ENCODE measurements at regions not wholly inside any gene's neighbourhood (a gene's known extent, or its start where the extent isn't known, plus 50 kb on each side); places are given as distances from the start of the nearest gene placed in this dataset.
A peak's percentile ranks its signal among the peaks of the same experiment; 100 is the strongest.

- H3K9me3 ChIP-seq (replicated peaks; ENCODE audit: control insufficient read depth, insufficient read depth, low read depth, low read length) = no peaks in the 10 kb centered on the region
- H3K27ac ChIP-seq (ENCODE audit: extremely low read depth, low read depth, low read length) = no peak overlapping the region
- ATAC-seq = no peak
- POLR2A ChIA-PET = interaction anchor here (0.7 kb wide), 1 partner anchor 457 kb away, joined by 3 read pairs; no protein-coding TSS in a partner anchor
- no peak overlapping the region for H3K4me2 ChIP-seq (ENCODE audit: insufficient read depth, low read length)
- H3K27me3 ChIP-seq (ENCODE audit: control insufficient read depth in 2 of 2, insufficient read depth in 2 of 2, low read length in 2 of 2) = no peaks in the 10 kb centered on the region; a peak in 2 of 5 replicates
- intact Hi-C loops (cut with micrococcal nuclease) (no loop called here), in situ Hi-C loops (cut with MboI) (no loop called here)
- no peak overlapping the region for H3K4me3 ChIP-seq
- no peaks in the 10 kb centered on the region for H3K9me1 ChIP-seq (ENCODE audit: control insufficient read depth, insufficient read depth, low read length)
- H3K36me3 ChIP-seq (ENCODE audit: control insufficient read depth, insufficient read depth, low read length) = no peaks in the 10 kb centered on the region
- FAIRE-seq = no peak
- H3K4me1 ChIP-seq (replicated peaks in 1 of 2; ENCODE audit: control insufficient read depth in 2 of 2, insufficient read depth in 2 of 2, low read length in 2 of 2) = no peaks in the 10 kb centered on the region
- H4K20me1 ChIP-seq (replicated peaks; ENCODE audit: control insufficient read depth, insufficient read depth, low read length) = no peaks in the 10 kb centered on the region; the same call in 1 of the 2 replicates
- TF ChIP-seq RBM25 (IDR thresholded peaks at IDR 0.05; ENCODE audit: low read depth, low read length, severe bottlenecking) = peak; percentile 61
- TF ChIP-seq BRCA1 (IDR thresholded peaks at IDR 0.05) = no peak
- no peak for TF ChIP-seq BRCA1 (CRISPR knock-in tag; IDR thresholded peaks at IDR 0.05)
- no peak overlapping the region for H2AFZ ChIP-seq (ENCODE audit: low read depth, low read length)
- no TSS peak for BruUV-seq (replicated peaks)
- 2% methylated on average over 9 of the region's 9 CpGs for WGBS (ENCODE audit: insufficient coverage, low coverage, missing lambda C conversion rate)
- CTCF ChIA-PET (ENCODE audit: low intra/inter-chr PET ratio) = no interaction called here
- no peaks in the 10 kb centered on the region for H3K79me2 ChIP-seq (ENCODE audit: control insufficient read depth, insufficient read depth, low read length)
- DNase-seq (ENCODE audit: extremely low read depth in 1 of 4, low spot score in 3 of 4) = no peak
- no peak overlapping the region for H3K9ac ChIP-seq (ENCODE audit: insufficient read depth in 1 of 2, low read depth in 2 of 2, low read length in 2 of 2)
Measured at GRCh38 chr16:9412031-9412914, 320.8 kb downstream of the HAPSTR1 start.

- H4K20me1 ChIP-seq (replicated peaks; ENCODE audit: control insufficient read depth, insufficient read depth, low read length) = no peaks in the 10 kb centered on the region; the same call in 1 of the 2 replicates
- CTCF ChIA-PET (ENCODE audit: low intra/inter-chr PET ratio) = no interaction called here
Measured at GRCh38 chr16:9412915-9413264, 321.4 kb downstream of the HAPSTR1 start.

More at GRCh38 chr16:9412915-9413264, 321.4 kb downstream of the HAPSTR1 start:
- Histone ChIP-seq H3K4me2 (ENCODE audit: insufficient read depth, low read length) (no peak overlapping the region), H3K4me3 (no peak overlapping the region), H3K79me2 (ENCODE audit: control insufficient read depth, insufficient read depth, low read length) (no peaks in the 10 kb centered on the region), H3K27me3 (ENCODE audit: control insufficient read depth in 2 of 2, insufficient read depth in 2 of 2, low read length in 2 of 2) (no peaks in the 10 kb centered on the region; a peak in 2 of 5 replicates), H3K9ac (ENCODE audit: insufficient read depth in 1 of 2, low read depth in 2 of 2, low read length in 2 of 2) (no peak overlapping the region), H2AFZ (ENCODE audit: low read depth, low read length) (no peak overlapping the region), H3K36me3 (ENCODE audit: control insufficient read depth, insufficient read depth, low read length) (no peaks in the 10 kb centered on the region), H3K9me3 (replicated peaks; ENCODE audit: control insufficient read depth, insufficient read depth, low read depth, low read length) (no peaks in the 10 kb centered on the region), H3K27ac (ENCODE audit: extremely low read depth, low read depth, low read length) (no peak overlapping the region), H3K4me1 (replicated peaks in 1 of 2; ENCODE audit: control insufficient read depth in 2 of 2, insufficient read depth in 2 of 2, low read length in 2 of 2) (no peaks in the 10 kb centered on the region), H3K9me1 (ENCODE audit: control insufficient read depth, insufficient read depth, low read length) (no peaks in the 10 kb centered on the region)
- POLR2A ChIA-PET = interaction anchor here (0.7 kb wide), 2 partner anchors 13 to 456 kb away, joined by 3 read pairs; no protein-coding TSS in a partner anchor
- WGBS (ENCODE audit: insufficient coverage, low coverage, missing lambda C conversion rate) = 2% methylated on average over 5 of the region's 5 CpGs
- no peak for DNase-seq (ENCODE audit: extremely low read depth in 1 of 4, low spot score in 3 of 4)
- no TSS peak for BruUV-seq (replicated peaks)
- in situ Hi-C loops (cut with MboI) = no loop called here
- intact Hi-C loops (cut with micrococcal nuclease) = no loop called here
- no peak for TF ChIP-seq THAP7 (CRISPR knock-in tag; IDR thresholded peaks at IDR 0.05)
- ATAC-seq = no peak
- FAIRE-seq = no peak
